ENCODE measurements at regions not wholly inside any gene's neighbourhood (a gene's known extent, or its start where the extent isn't known, plus 50 kb on each side); places are given as distances from the start of the nearest gene placed in this dataset.
"Not testable (repeated sequence)": the region's sequence is repeated elsewhere in the genome, so short reads cannot be mapped to it uniquely, and the experiment has no call there.

- POLR2A ChIA-PET: no interaction called here
- no peak for TF ChIP-seq CTCF (IDR thresholded peaks at IDR 0.05; ENCODE audit: control extremely low read depth, extremely low read depth, low read depth, missing control alignments)
- no peak for DNase-seq (ENCODE audit: extremely low spot score)
- CTCF ChIA-PET: interaction anchor here (0.8 kb wide), 1 partner anchor 176 kb away, joined by 3 read pairs; no protein-coding TSS in a partner anchor
These were observed 341.6 kb downstream of the EMP1 start for GRCh38 chr12:13538136-13538535.

- TF ChIP-seq CTCF (IDR thresholded peaks at IDR 0.05; ENCODE audit: control extremely low read depth, extremely low read depth, low read depth, missing control alignments): no peak
- peak; percentile 27 for DNase-seq (ENCODE audit: extremely low spot score)
- POLR2A ChIA-PET: no interaction called here
- CTCF ChIA-PET: interaction anchor here (0.8 kb wide), 1 partner anchor 175 kb away, joined by 3 read pairs; no protein-coding TSS in a partner anchor
These were observed 341.1 kb downstream of the EMP1 start for GRCh38 chr12:13537623-13538022.

DNA sequence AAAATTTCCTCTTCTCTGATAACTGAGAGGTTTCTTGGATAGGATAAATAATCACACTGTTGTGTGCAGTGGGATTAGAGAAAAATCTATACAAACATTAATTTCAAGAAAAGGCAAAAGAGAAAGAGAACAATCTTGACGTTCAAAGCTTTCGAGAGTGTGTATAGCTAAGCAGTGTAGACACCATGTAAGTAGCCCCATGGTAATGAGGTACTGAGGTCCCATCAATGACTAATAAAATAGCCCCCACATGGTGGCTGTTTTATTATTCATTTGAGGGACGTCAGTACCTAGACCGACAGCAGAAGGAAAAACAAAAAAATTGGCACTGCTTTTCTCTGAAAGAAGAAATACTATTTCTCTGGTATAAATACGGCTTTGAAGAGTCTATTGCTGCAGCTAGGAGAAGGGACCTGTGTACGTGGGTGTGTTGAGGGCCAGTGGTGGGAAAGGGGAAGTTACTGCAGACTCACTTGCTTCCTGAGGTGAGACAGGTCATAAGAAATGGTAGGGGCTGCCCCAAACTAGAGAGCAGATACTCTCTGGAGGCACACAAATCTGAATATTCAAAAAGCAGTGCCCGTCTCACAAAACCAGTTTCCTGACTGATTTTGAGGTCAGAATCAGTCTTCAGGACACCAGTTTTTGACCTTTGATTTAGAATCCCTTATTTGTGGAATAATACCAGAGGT is 339.8 kb downstream of the EMP1 start:
- CTCF ChIA-PET: interaction anchor here (1.6 to 3.5 kb wide), 4 partner anchors 10 to 174 kb away, joined by 5 to 25 read pairs (median 12); no protein-coding TSS in a partner anchor
- TF ChIP-seq CTCF (IDR thresholded peaks at IDR 0.05; ENCODE audit: control extremely low read depth, extremely low read depth, low read depth, missing control alignments): no peak
- POLR2A ChIA-PET: no interaction called here
- DNase-seq (ENCODE audit: extremely low spot score): peak; percentile 70

GRCh38 chr12:13534645-13535398 is 338.3 kb downstream of the EMP1 start:
- ChIA-PET CTCF (interaction anchor here (0.6 to 3.5 kb wide), 21 partner anchors 10 to 279 kb away, joined by 3 to 25 read pairs (median 4); no protein-coding TSS in a partner anchor), POLR2A (no interaction called here)
- peak; percentile 60 for TF ChIP-seq CTCF (IDR thresholded peaks at IDR 0.05; ENCODE audit: control extremely low read depth, extremely low read depth, low read depth, missing control alignments)
- peak; percentile 15 for DNase-seq (ENCODE audit: extremely low spot score)

- CTCF ChIA-PET: interaction anchor here (0.9 to 3.5 kb wide), 15 partner anchors 10 to 278 kb away, joined by 3 to 25 read pairs (median 4); no protein-coding TSS in a partner anchor
- DNase-seq (ENCODE audit: extremely low spot score): no peak
- POLR2A ChIA-PET: no interaction called here
- no peak for TF ChIP-seq CTCF (IDR thresholded peaks at IDR 0.05; ENCODE audit: control extremely low read depth, extremely low read depth, low read depth, missing control alignments)
These were observed 337.7 kb downstream of the EMP1 start for GRCh38 chr12:13534242-13534641.

DNA sequence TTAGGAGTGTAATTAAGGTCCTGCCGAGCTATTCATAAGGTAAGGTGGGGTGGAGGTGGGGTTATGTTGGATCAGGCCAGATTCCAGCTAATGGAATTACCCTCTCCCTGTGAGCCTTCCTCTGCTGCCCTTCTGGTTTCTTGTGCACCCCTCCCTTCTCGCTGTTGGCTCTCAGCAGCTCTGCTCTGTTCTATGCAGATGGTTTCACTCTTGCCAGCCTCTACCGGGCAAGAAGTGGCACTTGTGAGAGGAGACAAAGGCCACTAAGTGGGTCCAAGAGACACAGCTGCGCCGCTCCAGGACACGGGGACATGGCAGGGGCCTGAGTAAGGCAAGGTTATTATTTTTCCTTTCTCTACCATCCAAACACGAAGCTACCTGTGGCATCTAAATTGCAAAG is 334.4 kb downstream of the EMP1 start:
- POLR2A ChIA-PET: no interaction called here
- DNase-seq (ENCODE audit: extremely low spot score): no peak
- CTCF ChIA-PET: interaction anchor here (0.8 to 1.1 kb wide), 2 partner anchors 17 to 169 kb away, joined by 3 to 4 read pairs; no protein-coding TSS in a partner anchor
- no peak for TF ChIP-seq CTCF (IDR thresholded peaks at IDR 0.05; ENCODE audit: control extremely low read depth, extremely low read depth, low read depth, missing control alignments)

GRCh38 chr12:13526185-13526921 is 329.8 kb downstream of the EMP1 start:
- DNase-seq (ENCODE audit: extremely low spot score); CTCF ChIA-PET; POLR2A ChIA-PET: not testable (repeated sequence)

Data from GM10248 (cell line).